PC-9 (cell line): ENCODE measurements at regions not wholly inside any gene's neighbourhood (a gene's known extent, or its start where the extent isn't known, plus 50 kb on each side); places are given as distances from the start of the nearest gene placed in this dataset.

ENCODE experiments used
- EZH2 ChIP-seq: fragments of 200-600 bp; sonication (generic); IDR thresholded peaks from 2 replicates; pipeline ENCODE4 v1.8.0; 2017; ENCODE audit warnings: antibody characterized with exemption, low read depth
- TF ChIP-seq, protein P1 (sequence below): fragments of 200-600 bp; sonication (generic); conservative IDR thresholded peaks from 2 replicates; pipeline ENCODE4 v1.6.1; 2017; ENCODE audit warnings: mixed run types, antibody characterized with exemption, mild to moderate bottlenecking, moderate library complexity

DNA sequence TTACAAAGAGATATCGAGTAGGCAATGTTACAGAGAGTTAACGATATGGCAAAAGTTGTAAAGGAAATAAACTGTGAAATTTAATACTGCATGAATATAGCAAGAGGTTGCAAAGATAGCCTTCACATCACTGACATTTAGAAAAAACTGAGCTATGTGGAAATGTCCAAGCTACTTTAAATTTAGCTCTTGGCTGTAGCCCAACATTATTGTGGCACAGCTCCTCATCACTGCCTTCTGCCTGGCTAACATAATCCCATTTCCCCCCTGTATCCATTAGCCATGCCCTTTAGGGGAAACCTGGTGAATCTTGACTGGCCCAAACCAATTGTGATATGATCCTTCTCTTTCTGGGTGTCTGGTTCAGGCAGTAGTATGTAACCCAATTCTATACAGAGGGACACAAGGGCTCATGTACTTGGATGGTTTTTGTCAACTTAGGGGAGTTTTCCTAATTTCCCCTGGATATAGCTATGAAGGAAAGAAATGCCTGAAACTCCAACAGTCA is 115.4 kb downstream of the PFDN4 start:
- TF ChIP-seq EZH2, result no peak
- TF ChIP-seq, protein P1, sequence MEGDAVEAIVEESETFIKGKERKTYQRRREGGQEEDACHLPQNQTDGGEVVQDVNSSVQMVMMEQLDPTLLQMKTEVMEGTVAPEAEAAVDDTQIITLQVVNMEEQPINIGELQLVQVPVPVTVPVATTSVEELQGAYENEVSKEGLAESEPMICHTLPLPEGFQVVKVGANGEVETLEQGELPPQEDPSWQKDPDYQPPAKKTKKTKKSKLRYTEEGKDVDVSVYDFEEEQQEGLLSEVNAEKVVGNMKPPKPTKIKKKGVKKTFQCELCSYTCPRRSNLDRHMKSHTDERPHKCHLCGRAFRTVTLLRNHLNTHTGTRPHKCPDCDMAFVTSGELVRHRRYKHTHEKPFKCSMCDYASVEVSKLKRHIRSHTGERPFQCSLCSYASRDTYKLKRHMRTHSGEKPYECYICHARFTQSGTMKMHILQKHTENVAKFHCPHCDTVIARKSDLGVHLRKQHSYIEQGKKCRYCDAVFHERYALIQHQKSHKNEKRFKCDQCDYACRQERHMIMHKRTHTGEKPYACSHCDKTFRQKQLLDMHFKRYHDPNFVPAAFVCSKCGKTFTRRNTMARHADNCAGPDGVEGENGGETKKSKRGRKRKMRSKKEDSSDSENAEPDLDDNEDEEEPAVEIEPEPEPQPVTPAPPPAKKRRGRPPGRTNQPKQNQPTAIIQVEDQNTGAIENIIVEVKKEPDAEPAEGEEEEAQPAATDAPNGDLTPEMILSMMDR, result no peak
